AG09309 (cell line): ENCODE measurements at regions not wholly inside any gene's neighbourhood (a gene's known extent, or its start where the extent isn't known, plus 50 kb on each side); places are given as distances from the start of the nearest gene placed in this dataset.

ENCODE experiments used
- DNase-seq: peaks from one replicate; pipeline ENCODE4 v3.0.0-alpha.2; 2010; ENCODE audit warnings: low read depth
- H3K4me3 ChIP-seq: 2 replicates; pipeline ENCODE4 v1.5.1; 2011; ENCODE audit warnings: mild to moderate bottlenecking, low read depth, low read length, moderate library complexity; ENCODE audit not compliant: control insufficient read depth
- CTCF ChIP-seq: IDR thresholded peaks from 2 replicates; pipeline ENCODE4 v1.5.1; 2011; ENCODE audit warnings: mild to moderate bottlenecking, low read depth, low read length, inconsistent platforms; ENCODE audit not compliant: insufficient read depth, control insufficient read depth; ENCODE audit errors: missing control alignments

GRCh38 chr16:64615630-64616280 lies 506.1 kb downstream of the CDH11 start:
- DNase-seq: peak; percentile 11
- no peak for TF ChIP-seq CTCF
- H3K4me3 ChIP-seq: no peak overlapping the region

GRCh38 chr16:64596196-64596595 lies 525.7 kb downstream of the CDH11 start:
- no peak for DNase-seq
- H3K4me3 ChIP-seq: no peak overlapping the region
- no peak for TF ChIP-seq CTCF

- H3K4me3 ChIP-seq: no peak overlapping the region
- DNase-seq: peak; percentile 14
- TF ChIP-seq CTCF: no peak
Observed at GRCh38 chr16:64590513-64590912, 531.4 kb downstream of the CDH11 start.

GRCh38 chr16:64589836-64590235 lies 532.0 kb downstream of the CDH11 start:
- no peak overlapping the region for H3K4me3 ChIP-seq
- peak; percentile 60 for DNase-seq
- TF ChIP-seq CTCF: no peak

- no peak overlapping the region for H3K4me3 ChIP-seq
- no peak for TF ChIP-seq CTCF
- no peak for DNase-seq
Observed at GRCh38 chr16:64586781-64587180, 535.1 kb downstream of the CDH11 start.

GRCh38 chr16:64585367-64585766 lies 536.5 kb downstream of the CDH11 start:
- no peak overlapping the region for H3K4me3 ChIP-seq
- no peak for TF ChIP-seq CTCF
- no peak for DNase-seq
